Endothelial cell of umbilical vein (primary cell): ENCODE measurements at regions not wholly inside any gene's neighbourhood (a gene's known extent, or its start where the extent isn't known, plus 50 kb on each side); places are given as distances from the start of the nearest gene placed in this dataset.

ENCODE experiments used
- BruUV-seq: library from RNA; stranded (reverse); fragments of 400-500 nt; replicated peaks from 2 replicates; lab custom pipeline; 2021; lab: Mats Ljungman, UMichigan
- CTCF ChIA-PET: fragments of 300-600, 350-600 bp; sonication (Branson Sonifier 250); formaldehyde crosslinking; loops from one replicate; lab custom pipeline; 2021; ENCODE audit warnings: antibody characterized with exemption, inconsistent platforms; lab: Charles Lee
- POLR2A ChIA-PET: fragments of 300-600, 350-600 bp; sonication (Branson Sonifier 250); formaldehyde crosslinking; loops from one replicate; lab custom pipeline; 2021; ENCODE audit warnings: antibody characterized with exemption, inconsistent platforms; lab: Charles Lee
- DNase-seq: peaks from one replicate; pipeline ENCODE4 v3.0.0-alpha.2; 2011; ENCODE audit warnings: low read depth, low spot score
- FAIRE-seq: peaks from 2 replicates; lab custom pipeline; 2011; peaks lifted over from hg19 to GRCh38; lab: Jason Lieb, UNC
- H2AFZ ChIP-seq: 2 replicates; pipeline ENCODE4 v1.6.0; 2012; ENCODE audit warnings: low read depth, low read length, control low read depth, inconsistent platforms
- H3K27ac ChIP-seq: 2 replicates; pipeline ENCODE4 v1.5.1; 2011; ENCODE audit warnings: low read depth, mild to moderate bottlenecking, control low read depth, low read length, moderate library complexity; ENCODE audit not compliant: insufficient read depth
- H3K27me3 ChIP-seq, 2 experiments: 2 replicates each; pipeline versions ENCODE4 v1.6.0 to v1.6.1; 2011; ENCODE audit warnings: low read length in 2 of 2, mixed read lengths in 1 of 2; ENCODE audit not compliant: control insufficient read depth in 2 of 2, insufficient read depth in 2 of 2
- H3K36me3 ChIP-seq, 2 experiments: 2 replicates in 1 of 2; 3 replicates in 1 of 2; pipeline ENCODE4 v1.5.1; 2011; ENCODE audit warnings: low read length in 2 of 2, mild to moderate bottlenecking in 1 of 2, moderate library complexity in 1 of 2; ENCODE audit not compliant: control insufficient read depth in 2 of 2, insufficient read depth in 2 of 2; ENCODE audit errors: extremely low read depth in 1 of 2
- H3K4me1 ChIP-seq: 3 replicates; pipeline ENCODE4 v1.5.1; 2011; ENCODE audit warnings: mild to moderate bottlenecking, low read length; ENCODE audit not compliant: control insufficient read depth, insufficient read depth; ENCODE audit errors: extremely low read depth
- H3K4me2 ChIP-seq: 2 replicates; pipeline ENCODE4 v1.6.1; 2011; ENCODE audit warnings: low read length, control low read depth, mixed read lengths; ENCODE audit not compliant: insufficient read depth
- H3K4me3 ChIP-seq, 3 experiments: fragments of 200-600 bp in 1 of 3; sonication (generic), shearing (Covaris generic) in 1 of 3; replicated peaks in 1 of 3; 2 replicates each; pipeline ENCODE4 v1.5.1; 2011 to 2016; ENCODE audit warnings: control low read depth in 3 of 3, low read length in 3 of 3, mild to moderate bottlenecking in 2 of 3, inconsistent platforms in 1 of 3, low read depth in 1 of 3, moderate library complexity in 1 of 3; ENCODE audit not compliant: insufficient read depth in 1 of 3
- H3K79me2 ChIP-seq: 2 replicates; pipeline ENCODE4 v1.6.0; 2012; ENCODE audit warnings: low read length, inconsistent platforms; ENCODE audit not compliant: control insufficient read depth, insufficient read depth
- H3K9ac ChIP-seq: replicated peaks from 2 replicates; pipeline ENCODE3; 2011; ENCODE audit warnings: low read length, control low read depth; ENCODE audit not compliant: insufficient read depth; ENCODE audit errors: extremely low read depth
- H3K9me1 ChIP-seq: replicated peaks from 3 replicates; pipeline ENCODE4 v1.6.0; 2011; ENCODE audit warnings: mild to moderate bottlenecking, low read length; ENCODE audit not compliant: control insufficient read depth, insufficient read depth; ENCODE audit errors: extremely low read depth
- H3K9me3 ChIP-seq: replicated peaks from 2 replicates; pipeline ENCODE4 v1.5.1; 2012; ENCODE audit warnings: low read length, inconsistent platforms; ENCODE audit not compliant: control insufficient read depth, insufficient read depth
- H4K20me1 ChIP-seq: replicated peaks from 2 replicates; pipeline ENCODE3; 2011; ENCODE audit warnings: mild to moderate bottlenecking, low read length; ENCODE audit not compliant: control insufficient read depth, insufficient read depth; ENCODE audit errors: extremely low read depth
- EZH2 ChIP-seq: IDR thresholded peaks from 2 replicates; pipeline ENCODE4 v1.6.1; 2012; ENCODE audit warnings: borderline replicate concordance, low read depth, mild to moderate bottlenecking, moderate library complexity, low read length, inconsistent platforms; ENCODE audit not compliant: severe bottlenecking
- FOS ChIP-seq: IDR thresholded peaks from 2 replicates; pipeline ENCODE4 v1.6.1; 2011; ENCODE audit warnings: mild to moderate bottlenecking, low read length, moderate library complexity, borderline replicate concordance; ENCODE audit not compliant: insufficient read depth
- GATA2 ChIP-seq: IDR thresholded peaks from 2 replicates; pipeline ENCODE4 v1.7.0; 2011; ENCODE audit warnings: low read depth, mild to moderate bottlenecking, moderate library complexity, mixed read lengths, low read length; ENCODE audit not compliant: insufficient read length, insufficient read depth
- JUN ChIP-seq: IDR thresholded peaks from 2 replicates; pipeline ENCODE4 v1.6.1; 2011; ENCODE audit warnings: borderline replicate concordance, low read depth; ENCODE audit not compliant: insufficient read length, insufficient read depth
- MYC ChIP-seq: IDR thresholded peaks from one replicate; pipeline ENCODE4 v1.6.1; 2011; ENCODE audit warnings: mild to moderate bottlenecking, low read depth, low read length
- POLR2A ChIP-seq: IDR thresholded peaks from 2 replicates; pipeline ENCODE4 v1.6.1; 2012; ENCODE audit warnings: low read depth, mild to moderate bottlenecking, control low read depth, low read length
- POLR2AphosphoS5 ChIP-seq: IDR thresholded peaks from 2 replicates; pipeline ENCODE4 v1.6.1; 2012; ENCODE audit warnings: low read depth, mild to moderate bottlenecking, control low read depth, low read length, moderate library complexity; ENCODE audit not compliant: insufficient read depth
- dilution Hi-C: fragments of 300-500 bp; cut with MboI; formaldehyde crosslinking; loops from one replicate; pipeline ENCODE4 v1.15.0; 2019; ENCODE audit warnings: low sequenced_read_pairs; ENCODE audit not compliant: extremely low pct_ligation_motif_present
- intact Hi-C: fragments of 100-400 bp; cut with micrococcal nuclease; formaldehyde crosslinking; loops from one replicate; pipeline ENCODE4 v1.10.0; 2022
- TF ChIP-seq, protein P1 (sequence below), 2 donors: IDR thresholded peaks; 1 replicate in 1 of 2; 2 replicates in 1 of 2; pipeline ENCODE4 v1.5.1; 2011; ENCODE audit warnings: low read length in 2 of 2, mild to moderate bottlenecking in 2 of 2, moderate library complexity in 2 of 2, control low read depth in 1 of 2, inconsistent platforms in 1 of 2, low read depth in 1 of 2; ENCODE audit not compliant: insufficient read depth in 1 of 2; ENCODE audit errors: extremely low read depth in 1 of 2
- TF ChIP-seq, protein P2 (sequence below): IDR thresholded peaks from 2 replicates; pipeline ENCODE4 v1.6.1; 2011; ENCODE audit not compliant: insufficient read depth, insufficient read length

DNA sequence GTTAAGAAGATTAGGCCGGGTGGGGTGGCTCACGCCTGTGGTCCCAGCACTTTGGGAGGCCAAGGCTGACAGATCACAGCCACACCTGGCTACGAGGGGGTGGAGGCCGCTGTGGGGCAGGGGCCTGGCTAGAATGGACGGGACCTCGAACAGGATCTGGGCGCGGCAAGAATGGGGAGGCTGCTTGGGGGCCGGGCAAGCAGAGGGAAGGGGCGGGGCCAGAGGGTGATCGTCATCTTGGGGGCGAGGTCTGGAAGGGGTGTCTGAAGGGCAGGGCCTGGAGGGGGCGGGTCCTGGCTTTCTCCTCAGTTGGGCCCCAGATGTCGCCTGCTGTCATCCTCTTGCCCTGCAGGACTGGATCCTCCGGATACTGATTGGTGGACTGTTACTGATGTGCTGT, 57.3 kb upstream of the ENPEP start:
- no TSS peak for BruUV-seq
- DNase-seq (no peak), FAIRE-seq (no peak)
- Histone ChIP-seq H3K4me1 (no peaks in the 10 kb centered on the region), H3K79me2 (no peaks in the 10 kb centered on the region), H3K27me3 (no peaks in the 10 kb centered on the region), H3K4me2 (no peak overlapping the region), H3K9me1 (no peaks in the 10 kb centered on the region), H3K4me3 (no peak overlapping the region), H3K27ac (no peak overlapping the region), H3K36me3 (no peaks in the 10 kb centered on the region), H3K9me3 (no peaks in the 10 kb centered on the region), H4K20me1 (no peaks in the 10 kb centered on the region), H3K9ac (no peak overlapping the region), H2AFZ (no peak overlapping the region)
- intact Hi-C loops (no loop called here), dilution Hi-C loops (no loop called here)
- CTCF ChIA-PET: no interaction called here
- no peak for TF ChIP-seq GATA2
- TF ChIP-seq, protein P1, sequence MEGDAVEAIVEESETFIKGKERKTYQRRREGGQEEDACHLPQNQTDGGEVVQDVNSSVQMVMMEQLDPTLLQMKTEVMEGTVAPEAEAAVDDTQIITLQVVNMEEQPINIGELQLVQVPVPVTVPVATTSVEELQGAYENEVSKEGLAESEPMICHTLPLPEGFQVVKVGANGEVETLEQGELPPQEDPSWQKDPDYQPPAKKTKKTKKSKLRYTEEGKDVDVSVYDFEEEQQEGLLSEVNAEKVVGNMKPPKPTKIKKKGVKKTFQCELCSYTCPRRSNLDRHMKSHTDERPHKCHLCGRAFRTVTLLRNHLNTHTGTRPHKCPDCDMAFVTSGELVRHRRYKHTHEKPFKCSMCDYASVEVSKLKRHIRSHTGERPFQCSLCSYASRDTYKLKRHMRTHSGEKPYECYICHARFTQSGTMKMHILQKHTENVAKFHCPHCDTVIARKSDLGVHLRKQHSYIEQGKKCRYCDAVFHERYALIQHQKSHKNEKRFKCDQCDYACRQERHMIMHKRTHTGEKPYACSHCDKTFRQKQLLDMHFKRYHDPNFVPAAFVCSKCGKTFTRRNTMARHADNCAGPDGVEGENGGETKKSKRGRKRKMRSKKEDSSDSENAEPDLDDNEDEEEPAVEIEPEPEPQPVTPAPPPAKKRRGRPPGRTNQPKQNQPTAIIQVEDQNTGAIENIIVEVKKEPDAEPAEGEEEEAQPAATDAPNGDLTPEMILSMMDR (IDR thresholded peaks at IDR 0.05; ENCODE audit: extremely low read depth in 1 of 2, insufficient read depth in 1 of 2, low read depth in 1 of 2, low read length in 2 of 2): no peak
- TF ChIP-seq EZH2: no peak
- no peak for TF ChIP-seq FOS
- TF ChIP-seq MYC: no peak
- POLR2A ChIA-PET: no interaction called here

DNA sequence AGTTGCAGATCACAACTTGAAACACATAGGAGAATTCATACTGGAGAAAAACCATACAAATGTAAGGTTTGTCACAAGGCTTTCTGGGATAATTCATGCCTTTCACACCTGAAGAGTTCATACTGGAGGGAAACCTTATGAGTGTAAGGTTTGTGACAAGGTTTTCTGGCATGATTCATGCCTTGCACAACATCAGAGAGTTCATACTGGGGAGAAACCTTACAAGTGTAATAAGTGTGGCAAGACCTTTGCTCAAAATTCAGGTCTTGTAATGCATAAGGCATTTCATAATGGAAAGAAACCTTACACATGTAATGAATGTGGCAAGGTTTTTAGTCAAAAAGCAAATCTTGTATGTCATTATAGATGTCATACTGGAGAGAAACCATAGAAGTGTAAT, 58.8 kb upstream of the ENPEP start:
- DNase-seq (no peak), FAIRE-seq (no peak)
- Histone ChIP-seq H3K79me2 (no peaks in the 10 kb centered on the region), H3K9me1 (no peaks in the 10 kb centered on the region), H3K9me3 (no peaks in the 10 kb centered on the region), H3K4me3 (no peak overlapping the region), H4K20me1 (no peaks in the 10 kb centered on the region), H2AFZ (no peak overlapping the region), H3K27ac (no peak overlapping the region), H3K4me1 (no peaks in the 10 kb centered on the region), H3K36me3 (no peaks in the 10 kb centered on the region), H3K9ac (no peak overlapping the region), H3K27me3 (no peaks in the 10 kb centered on the region), H3K4me2 (no peak overlapping the region)
- intact Hi-C loops: no loop called here
- dilution Hi-C loops: no loop called here
- CTCF ChIA-PET: no interaction called here
- no TSS peak for BruUV-seq
- POLR2A ChIA-PET: no interaction called here
- TF ChIP-seq JUN: no peak
- no peak for TF ChIP-seq POLR2A
- TF ChIP-seq POLR2AphosphoS5: no peak
- no peak for TF ChIP-seq GATA2
- no peak for TF ChIP-seq MYC
- no peak for TF ChIP-seq FOS
- TF ChIP-seq, protein P1 (IDR thresholded peaks at IDR 0.05; ENCODE audit: extremely low read depth in 1 of 2, insufficient read depth in 1 of 2, low read depth in 1 of 2, low read length in 2 of 2): no peak
- TF ChIP-seq, protein P2, sequence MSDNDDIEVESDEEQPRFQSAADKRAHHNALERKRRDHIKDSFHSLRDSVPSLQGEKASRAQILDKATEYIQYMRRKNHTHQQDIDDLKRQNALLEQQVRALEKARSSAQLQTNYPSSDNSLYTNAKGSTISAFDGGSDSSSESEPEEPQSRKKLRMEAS: no peak
- TF ChIP-seq EZH2: no peak
